ENCODE measurements at regions not wholly inside any gene's neighbourhood (a gene's known extent, or its start where the extent isn't known, plus 50 kb on each side); places are given as distances from the start of the nearest gene placed in this dataset.

- DNase-seq = no peak
Measured at GRCh38 chr16:8188841-8189240, 401.5 kb downstream of the TMEM114 start.

GRCh38 chr16:8187782-8188372 lies 402.4 kb downstream of the TMEM114 start:
- no peak for DNase-seq

GRCh38 chr16:8184854-8185253 lies 405.5 kb downstream of the TMEM114 start:
- DNase-seq = no peak

- DNase-seq = no peak
Measured at GRCh38 chr16:8183176-8184099, 406.9 kb downstream of the TMEM114 start.

GRCh38 chr16:8182761-8183160 lies 407.6 kb downstream of the TMEM114 start:
- no peak for DNase-seq

GRCh38 chr16:8179615-8180014 lies 410.7 kb downstream of the TMEM114 start:
- no peak for DNase-seq

GRCh38 chr16:8178271-8178670 lies 412.0 kb downstream of the TMEM114 start:
- no peak for DNase-seq

- no peak for DNase-seq
Measured at GRCh38 chr16:8175411-8175810, 414.9 kb downstream of the TMEM114 start.

- peak in 43 of 51 donors; percentile 2 to 80 (median 39) for DNase-seq
Measured at GRCh38 chr16:8173111-8173644, 417.1 kb downstream of the TMEM114 start.

GRCh38 chr16:8172551-8172950 lies 417.8 kb downstream of the TMEM114 start:
- no peak for DNase-seq

- DNase-seq = no peak
Measured at GRCh38 chr16:8168016-8168415, 422.3 kb downstream of the TMEM114 start.

GRCh38 chr16:8167436-8167835 lies 422.9 kb downstream of the TMEM114 start:
- DNase-seq = no peak

- DNase-seq = no peak
Measured at GRCh38 chr16:8158051-8158450, 432.3 kb downstream of the TMEM114 start.

- no peak for DNase-seq
Measured at GRCh38 chr16:8155275-8155674, 435.0 kb downstream of the TMEM114 start.

GRCh38 chr16:8146256-8147012 lies 443.9 kb downstream of the TMEM114 start:
- DNase-seq = no peak

GRCh38 chr16:8138666-8139065 lies 451.6 kb downstream of the TMEM114 start:
- no peak for DNase-seq

GRCh38 chr16:8137606-8138005 lies 452.7 kb downstream of the TMEM114 start:
- peak in 1 of 51 donors; percentile 3 for DNase-seq

GRCh38 chr16:8130197-8130596 lies 460.1 kb downstream of the TMEM114 start:
- no peak for DNase-seq

- no peak for DNase-seq
Measured at GRCh38 chr16:8127070-8127469, 463.2 kb downstream of the TMEM114 start.

- DNase-seq = no peak
Measured at GRCh38 chr16:8126313-8126712, 464.0 kb downstream of the TMEM114 start.

- DNase-seq = no peak
Measured at GRCh38 chr16:8120001-8120400, 470.3 kb downstream of the TMEM114 start.

- no peak for DNase-seq
Measured at GRCh38 chr16:8115814-8116213, 474.5 kb downstream of the TMEM114 start.

Data from hypothalamus (tissue), 51 donors.